Endothelial cell of umbilical vein (primary cell): ENCODE measurements at regions not wholly inside any gene's neighbourhood (a gene's known extent, or its start where the extent isn't known, plus 50 kb on each side); places are given as distances from the start of the nearest gene placed in this dataset.

Source experiments
- BruUV-seq: library from RNA; stranded (reverse); fragments of 400-500 nt; replicated peaks from 2 replicates; lab custom pipeline; 2021; lab: Mats Ljungman, UMichigan
- CTCF ChIA-PET: fragments of 300-600, 350-600 bp; sonication (Branson Sonifier 250); formaldehyde crosslinking; loops from one replicate; lab custom pipeline; 2021; ENCODE audit warnings: antibody characterized with exemption, inconsistent platforms; lab: Charles Lee
- POLR2A ChIA-PET: fragments of 300-600, 350-600 bp; sonication (Branson Sonifier 250); formaldehyde crosslinking; loops from one replicate; lab custom pipeline; 2021; ENCODE audit warnings: antibody characterized with exemption, inconsistent platforms; lab: Charles Lee
- DNase-seq: peaks from one replicate; pipeline ENCODE4 v3.0.0-alpha.2; 2011; ENCODE audit warnings: low read depth, low spot score
- FAIRE-seq: peaks from 2 replicates; lab custom pipeline; 2011; peaks lifted over from hg19 to GRCh38; lab: Jason Lieb, UNC
- H2AFZ ChIP-seq: 2 replicates; pipeline ENCODE4 v1.6.0; 2012; ENCODE audit warnings: low read depth, low read length, control low read depth, inconsistent platforms
- H3K27ac ChIP-seq: 2 replicates; pipeline ENCODE4 v1.5.1; 2011; ENCODE audit warnings: low read depth, mild to moderate bottlenecking, control low read depth, low read length, moderate library complexity; ENCODE audit not compliant: insufficient read depth
- H3K27me3 ChIP-seq, 2 experiments: 2 replicates each; pipeline versions ENCODE4 v1.6.0 to v1.6.1; 2011; ENCODE audit warnings: low read length in 2 of 2, mixed read lengths in 1 of 2; ENCODE audit not compliant: control insufficient read depth in 2 of 2, insufficient read depth in 2 of 2
- H3K36me3 ChIP-seq, 2 experiments: 2 replicates in 1 of 2; 3 replicates in 1 of 2; pipeline ENCODE4 v1.5.1; 2011; ENCODE audit warnings: low read length in 2 of 2, mild to moderate bottlenecking in 1 of 2, moderate library complexity in 1 of 2; ENCODE audit not compliant: control insufficient read depth in 2 of 2, insufficient read depth in 2 of 2; ENCODE audit errors: extremely low read depth in 1 of 2
- H3K4me1 ChIP-seq: 3 replicates; pipeline ENCODE4 v1.5.1; 2011; ENCODE audit warnings: mild to moderate bottlenecking, low read length; ENCODE audit not compliant: control insufficient read depth, insufficient read depth; ENCODE audit errors: extremely low read depth
- H3K4me2 ChIP-seq: 2 replicates; pipeline ENCODE4 v1.6.1; 2011; ENCODE audit warnings: low read length, control low read depth, mixed read lengths; ENCODE audit not compliant: insufficient read depth
- H3K4me3 ChIP-seq, 3 experiments: fragments of 200-600 bp in 1 of 3; sonication (generic), shearing (Covaris generic) in 1 of 3; replicated peaks in 1 of 3; 2 replicates each; pipeline ENCODE4 v1.5.1; 2011 to 2016; ENCODE audit warnings: control low read depth in 3 of 3, low read length in 3 of 3, mild to moderate bottlenecking in 2 of 3, inconsistent platforms in 1 of 3, low read depth in 1 of 3, moderate library complexity in 1 of 3; ENCODE audit not compliant: insufficient read depth in 1 of 3
- H3K79me2 ChIP-seq: 2 replicates; pipeline ENCODE4 v1.6.0; 2012; ENCODE audit warnings: low read length, inconsistent platforms; ENCODE audit not compliant: control insufficient read depth, insufficient read depth
- H3K9ac ChIP-seq: replicated peaks from 2 replicates; pipeline ENCODE3; 2011; ENCODE audit warnings: low read length, control low read depth; ENCODE audit not compliant: insufficient read depth; ENCODE audit errors: extremely low read depth
- H3K9me1 ChIP-seq: replicated peaks from 3 replicates; pipeline ENCODE4 v1.6.0; 2011; ENCODE audit warnings: mild to moderate bottlenecking, low read length; ENCODE audit not compliant: control insufficient read depth, insufficient read depth; ENCODE audit errors: extremely low read depth
- H3K9me3 ChIP-seq: replicated peaks from 2 replicates; pipeline ENCODE4 v1.5.1; 2012; ENCODE audit warnings: low read length, inconsistent platforms; ENCODE audit not compliant: control insufficient read depth, insufficient read depth
- H4K20me1 ChIP-seq: replicated peaks from 2 replicates; pipeline ENCODE3; 2011; ENCODE audit warnings: mild to moderate bottlenecking, low read length; ENCODE audit not compliant: control insufficient read depth, insufficient read depth; ENCODE audit errors: extremely low read depth
- CTCF ChIP-seq, 2 donors: IDR thresholded peaks; 1 replicate in 1 of 2; 2 replicates in 1 of 2; pipeline ENCODE4 v1.5.1; 2011; ENCODE audit warnings: low read length in 2 of 2, mild to moderate bottlenecking in 2 of 2, moderate library complexity in 2 of 2, control low read depth in 1 of 2, inconsistent platforms in 1 of 2, low read depth in 1 of 2; ENCODE audit not compliant: insufficient read depth in 1 of 2; ENCODE audit errors: extremely low read depth in 1 of 2
- EZH2 ChIP-seq: IDR thresholded peaks from 2 replicates; pipeline ENCODE4 v1.6.1; 2012; ENCODE audit warnings: borderline replicate concordance, low read depth, mild to moderate bottlenecking, moderate library complexity, low read length, inconsistent platforms; ENCODE audit not compliant: severe bottlenecking
- FOS ChIP-seq: IDR thresholded peaks from 2 replicates; pipeline ENCODE4 v1.6.1; 2011; ENCODE audit warnings: mild to moderate bottlenecking, low read length, moderate library complexity, borderline replicate concordance; ENCODE audit not compliant: insufficient read depth
- GATA2 ChIP-seq: IDR thresholded peaks from 2 replicates; pipeline ENCODE4 v1.7.0; 2011; ENCODE audit warnings: low read depth, mild to moderate bottlenecking, moderate library complexity, mixed read lengths, low read length; ENCODE audit not compliant: insufficient read length, insufficient read depth
- JUN ChIP-seq: IDR thresholded peaks from 2 replicates; pipeline ENCODE4 v1.6.1; 2011; ENCODE audit warnings: borderline replicate concordance, low read depth; ENCODE audit not compliant: insufficient read length, insufficient read depth
- POLR2A ChIP-seq: IDR thresholded peaks from 2 replicates; pipeline ENCODE4 v1.6.1; 2012; ENCODE audit warnings: low read depth, mild to moderate bottlenecking, control low read depth, low read length
- POLR2AphosphoS5 ChIP-seq: IDR thresholded peaks from 2 replicates; pipeline ENCODE4 v1.6.1; 2012; ENCODE audit warnings: low read depth, mild to moderate bottlenecking, control low read depth, low read length, moderate library complexity; ENCODE audit not compliant: insufficient read depth
- dilution Hi-C: fragments of 300-500 bp; cut with MboI; formaldehyde crosslinking; loops from one replicate; pipeline ENCODE4 v1.15.0; 2019; ENCODE audit warnings: low sequenced_read_pairs; ENCODE audit not compliant: extremely low pct_ligation_motif_present
- intact Hi-C: fragments of 100-400 bp; cut with micrococcal nuclease; formaldehyde crosslinking; loops from one replicate; pipeline ENCODE4 v1.10.0; 2022
- TF ChIP-seq, protein P1 (sequence below): IDR thresholded peaks from 2 replicates; pipeline ENCODE4 v1.6.1; 2011; ENCODE audit not compliant: insufficient read depth, insufficient read length

DNA sequence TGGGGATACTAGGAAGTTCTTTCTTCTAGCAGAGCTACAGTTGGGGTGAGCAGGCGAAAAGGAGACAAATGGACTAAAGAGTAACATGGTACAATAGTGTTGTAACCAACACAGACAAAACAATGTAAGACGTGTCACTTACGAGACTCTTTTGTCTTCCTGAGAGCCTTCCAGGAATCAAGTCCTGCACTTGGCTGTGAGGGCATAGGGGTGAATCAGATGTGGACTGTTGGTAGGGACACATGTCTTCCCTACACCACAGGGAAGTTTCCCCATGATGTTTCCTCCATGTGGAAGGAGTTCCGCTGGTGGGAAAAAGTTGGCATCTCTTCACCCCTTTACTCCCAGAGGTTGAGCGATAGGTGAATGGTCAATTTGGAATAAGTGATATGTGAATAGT lies 364.7 kb downstream of the NUAK1 start:
- ChIA-PET CTCF (interaction anchor here (1.2 to 2.7 kb wide), 4 partner anchors 68 to 362 kb away, joined by 3 to 35 read pairs (median 3); no protein-coding TSS in a partner anchor), POLR2A (no interaction called here)
- FAIRE-seq = no peak
- BruUV-seq = no TSS peak
- Histone ChIP-seq H3K4me1 (no peaks in the 10 kb centered on the region), H3K9me1 (no peaks in the 10 kb centered on the region), H3K9ac (no peak overlapping the region), H2AFZ (no peak overlapping the region), H3K9me3 (no peaks in the 10 kb centered on the region), H3K27ac (no peak overlapping the region), H3K4me2 (no peak overlapping the region), H3K4me3 (no peak overlapping the region), H4K20me1 (no peaks in the 10 kb centered on the region), H3K79me2 (no peaks in the 10 kb centered on the region), H3K36me3 (no peaks in the 10 kb centered on the region), H3K27me3 (peaks cover 4 to 18% of the 10 kb centered on the region in 2 experiments)
- dilution Hi-C loops = no loop called here
- intact Hi-C loops = no loop called here
- DNase-seq = no peak
- TF ChIP-seq CTCF (IDR thresholded peaks at IDR 0.05; ENCODE audit: extremely low read depth in 1 of 2, insufficient read depth in 1 of 2, low read depth in 1 of 2, low read length in 2 of 2) (no peak), FOS (no peak), POLR2AphosphoS5 (no peak)
- TF ChIP-seq, protein P1, sequence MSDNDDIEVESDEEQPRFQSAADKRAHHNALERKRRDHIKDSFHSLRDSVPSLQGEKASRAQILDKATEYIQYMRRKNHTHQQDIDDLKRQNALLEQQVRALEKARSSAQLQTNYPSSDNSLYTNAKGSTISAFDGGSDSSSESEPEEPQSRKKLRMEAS = no peak

GRCh38 chr12:105775343-105775742 lies 363.4 kb downstream of the NUAK1 start:
- no TSS peak for BruUV-seq
- peaks cover 4 to 14% of the 10 kb centered on the region in 2 experiments for H3K27me3 ChIP-seq

More at GRCh38 chr12:105775343-105775742, 363.4 kb downstream of the NUAK1 start:
- H3K79me2 ChIP-seq = no peaks in the 10 kb centered on the region
- H3K9ac ChIP-seq = no peak overlapping the region
- no peak overlapping the region for H3K4me3 ChIP-seq
- no peak overlapping the region for H3K4me2 ChIP-seq
- H3K4me1 ChIP-seq = no peaks in the 10 kb centered on the region
- H3K9me3 ChIP-seq = no peaks in the 10 kb centered on the region
- no peaks in the 10 kb centered on the region for H4K20me1 ChIP-seq
- POLR2A ChIA-PET = no interaction called here
- DNase-seq = peak; percentile 19
- no peak overlapping the region for H3K27ac ChIP-seq
- intact Hi-C loops (no loop called here), dilution Hi-C loops (no loop called here)
- no peak overlapping the region for H2AFZ ChIP-seq
- FAIRE-seq = no peak
- CTCF ChIA-PET = interaction anchor here (0.6 to 2.7 kb wide), 9 partner anchors 69 to 449 kb away, joined by 3 to 35 read pairs (median 4); no protein-coding TSS in a partner anchor
- no peaks in the 10 kb centered on the region for H3K9me1 ChIP-seq
- no peaks in the 10 kb centered on the region for H3K36me3 ChIP-seq
- no peak for TF ChIP-seq GATA2
- TF ChIP-seq EZH2 = no peak
- TF ChIP-seq, protein P1 = no peak
- no peak for TF ChIP-seq POLR2A
- no peak for TF ChIP-seq CTCF (IDR thresholded peaks at IDR 0.05; ENCODE audit: extremely low read depth in 1 of 2, insufficient read depth in 1 of 2, low read depth in 1 of 2, low read length in 2 of 2)
- TF ChIP-seq POLR2AphosphoS5 = no peak
- no peak for TF ChIP-seq JUN
- no peak for TF ChIP-seq FOS
